Peyer's patch (tissue), 4 donors: ENCODE measurements at regions not wholly inside any gene's neighbourhood (a gene's known extent, or its start where the extent isn't known, plus 50 kb on each side); places are given as distances from the start of the nearest gene placed in this dataset.

Source experiments
- CTCF ChIP-seq, 6 experiments: fragments of 450-650 bp in 4 of 6; fragments of 200-600 bp in 2 of 6; sonication (generic) in 1 of 6; IDR thresholded peaks; one replicate each; pipeline ENCODE4 v1.5.1; 2017 to 2019; ENCODE audit warnings: antibody characterized with exemption in 6 of 6, mild to moderate bottlenecking in 3 of 6, moderate library complexity in 1 of 6
- POLR2A ChIP-seq, 2 donors: fragments of 450-650 bp; IDR thresholded peaks; one replicate each; pipeline ENCODE4 v1.5.1; 2017; ENCODE audit warnings: antibody characterized with exemption in 2 of 2, mild to moderate bottlenecking in 2 of 2, moderate library complexity in 2 of 2

GRCh38 chr5:168182269-168182668, 109.2 kb upstream of the WWC1 start:
- no peak for TF ChIP-seq CTCF (IDR thresholded peaks at IDR 0.05)
- TF ChIP-seq POLR2A (IDR thresholded peaks at IDR 0.05), result no peak
